Glomerular endothelial cell (primary cell): ENCODE measurements at regions not wholly inside any gene's neighbourhood (a gene's known extent, or its start where the extent isn't known, plus 50 kb on each side); places are given as distances from the start of the nearest gene placed in this dataset.
"Not testable (repeated sequence)": the region's sequence is repeated elsewhere in the genome, so short reads cannot be mapped to it uniquely, and the experiment has no call there.

Experiments
- DNase-seq: peaks from one replicate; pipeline ENCODE4 v3.0.0-alpha.2; 2011; ENCODE audit warnings: low read depth, low spot score; ENCODE audit errors: extremely low read depth

- no peak for DNase-seq
Observed at GRCh38 chr9:117936185-117937130, 232.3 kb downstream of the TLR4 start.

GRCh38 chr9:117938086-117938485 lies 233.9 kb downstream of the TLR4 start:
- no peak for DNase-seq

DNA sequence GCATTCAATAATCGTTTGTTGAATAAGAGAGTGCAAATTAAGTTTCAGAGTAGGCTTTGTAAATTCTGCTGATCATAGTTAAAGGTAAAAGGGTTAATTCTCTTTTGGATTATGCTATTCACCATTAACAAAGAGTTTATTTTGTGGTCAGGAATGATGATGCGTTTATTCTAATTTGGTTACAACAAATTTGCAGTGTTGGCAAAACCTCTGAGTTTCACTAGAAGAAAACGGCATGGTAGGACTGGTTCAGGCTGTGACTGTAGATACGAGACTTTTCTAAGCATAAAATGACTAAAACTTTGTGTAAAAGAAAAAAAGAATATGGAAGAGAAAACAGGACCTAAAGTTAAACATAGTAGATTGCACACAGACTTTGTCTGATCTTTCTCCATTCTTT lies 234.7 kb downstream of the TLR4 start:
- no peak for DNase-seq

- not testable (repeated sequence) for DNase-seq
Observed at GRCh38 chr9:117944750-117945149, 240.5 kb downstream of the TLR4 start.

DNA sequence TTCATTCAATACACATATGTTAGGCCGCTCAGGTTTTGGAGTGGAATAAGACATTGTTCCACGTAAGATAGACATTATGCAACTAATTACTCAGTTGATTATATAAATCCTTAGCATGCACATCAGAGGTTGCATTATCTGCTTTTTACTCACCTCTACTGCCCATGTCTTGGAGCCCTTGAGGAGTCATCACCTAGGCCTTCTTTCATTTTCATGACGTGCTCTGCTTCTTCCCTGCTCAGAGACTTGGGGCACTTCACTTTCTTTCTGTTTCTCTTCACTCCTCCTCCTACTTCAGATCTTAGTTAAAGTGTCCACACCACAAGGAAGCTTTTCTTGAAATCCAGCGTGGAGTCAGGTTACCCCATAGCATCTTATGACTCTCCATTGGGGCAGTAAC lies 241.1 kb downstream of the TLR4 start:
- no peak for DNase-seq

DNA sequence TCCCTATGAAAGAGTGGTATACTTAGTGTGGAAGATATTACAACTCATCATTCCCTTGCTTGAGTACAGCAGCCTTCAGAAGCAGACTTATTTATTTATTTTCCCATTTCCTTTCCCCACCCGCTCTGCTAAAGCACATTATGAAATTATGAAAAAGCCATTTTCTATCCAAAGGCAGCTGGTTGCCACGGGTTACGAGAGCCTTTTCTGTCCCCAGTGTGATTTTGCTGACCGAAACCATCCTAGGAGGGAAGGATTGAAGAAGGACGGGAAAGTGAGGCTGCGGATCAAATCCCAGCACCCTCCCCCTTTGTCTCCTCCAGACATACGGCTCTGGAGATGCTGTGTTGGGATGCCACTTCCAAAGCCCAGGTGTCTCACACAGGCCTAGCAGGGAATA lies 246.9 kb downstream of the TLR4 start:
- DNase-seq = no peak

GRCh38 chr9:117952581-117952980 lies 248.4 kb downstream of the TLR4 start:
- no peak for DNase-seq

GRCh38 chr9:117957267-117957666 lies 253.1 kb downstream of the TLR4 start:
- DNase-seq = no peak

DNA sequence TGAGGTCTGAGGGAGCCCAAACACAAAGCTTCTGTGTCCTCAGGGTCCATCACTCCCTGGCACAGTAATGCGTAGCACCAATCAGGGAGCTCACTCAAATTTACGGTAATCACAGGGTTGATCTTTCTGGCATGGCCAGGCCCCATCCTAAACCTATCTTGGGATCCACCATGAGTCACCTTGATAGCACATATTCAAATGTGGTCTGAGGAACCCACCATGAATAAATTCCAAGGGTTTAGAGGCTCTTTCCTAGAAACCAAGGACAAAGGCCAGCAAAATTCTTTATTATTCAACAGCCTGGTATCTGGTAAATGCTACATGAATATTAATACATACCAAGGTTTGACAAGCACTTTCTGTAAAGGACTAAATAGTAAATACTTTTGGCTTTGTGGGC lies 254.5 kb downstream of the TLR4 start:
- no peak for DNase-seq

DNA sequence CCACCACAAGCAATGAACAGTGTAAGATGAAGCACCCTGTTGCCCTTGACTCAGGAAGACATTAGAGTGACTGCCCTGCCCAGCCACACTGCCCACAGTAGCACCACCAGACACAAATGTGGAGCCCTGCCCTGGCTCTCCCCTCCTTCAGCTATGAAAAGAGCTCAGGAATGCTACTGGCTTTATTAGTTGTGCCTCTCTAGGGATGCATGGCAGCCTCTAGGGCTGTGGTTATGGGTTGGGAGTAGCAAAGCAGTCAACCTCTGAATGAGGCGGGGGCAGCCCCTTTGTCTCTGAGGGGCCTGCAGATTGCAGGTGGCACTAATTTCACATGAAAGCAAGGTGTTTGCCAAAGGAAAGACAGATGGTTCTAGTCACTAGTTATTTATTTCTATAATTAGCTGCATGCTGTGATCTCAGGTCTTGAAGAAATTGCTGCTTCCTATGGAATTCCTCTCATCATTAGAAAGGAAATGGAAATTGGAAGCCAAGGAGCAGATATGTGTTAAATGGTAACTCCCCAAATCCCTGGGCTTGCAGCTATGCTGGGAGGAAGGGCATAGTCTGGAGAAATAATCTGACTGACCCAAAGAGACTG lies 259.4 kb downstream of the TLR4 start:
- no peak for DNase-seq

- DNase-seq = no peak
Observed at GRCh38 chr9:117970276-117971050, 266.3 kb downstream of the TLR4 start.

- no peak for DNase-seq
Observed at GRCh38 chr9:117974108-117974507, 269.9 kb downstream of the TLR4 start.

DNA sequence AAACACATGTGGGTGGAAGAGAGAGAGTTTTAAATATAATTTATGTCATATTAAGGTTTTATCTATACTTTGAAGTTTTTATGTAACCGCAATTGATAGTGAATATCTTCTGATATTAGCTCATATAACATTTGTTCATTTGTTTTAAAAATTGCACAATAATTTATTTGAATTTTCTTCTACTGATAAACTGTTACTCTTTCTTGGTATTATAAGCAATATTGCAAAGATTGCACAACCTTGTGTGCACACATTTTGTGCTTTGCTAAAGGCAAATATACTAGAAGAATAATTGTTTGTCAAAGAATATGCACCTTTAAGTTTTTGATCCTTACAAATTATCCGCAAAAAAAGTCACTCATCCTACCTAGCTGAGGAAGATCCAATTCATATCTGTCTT lies 275.7 kb downstream of the TLR4 start:
- DNase-seq = no peak

DNA sequence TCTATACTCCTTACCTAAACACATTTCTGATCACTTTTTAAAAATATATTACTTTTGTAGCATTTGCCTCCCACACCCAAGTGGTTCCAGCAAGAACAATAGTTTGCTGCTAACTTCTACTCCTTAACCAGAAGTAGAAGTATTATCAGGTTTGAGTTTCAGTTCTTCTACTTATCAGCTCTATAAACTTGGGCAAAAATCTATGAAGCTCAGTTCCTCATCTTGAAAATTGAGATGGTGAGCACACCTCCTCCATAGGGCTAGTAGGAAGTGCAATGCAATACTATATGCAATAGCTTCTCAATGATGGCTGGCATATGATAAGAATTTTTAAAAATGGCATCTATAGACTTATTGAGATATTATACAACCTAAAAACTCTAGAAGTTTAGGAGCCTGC lies 283.7 kb downstream of the TLR4 start:
- no peak for DNase-seq

GRCh38 chr9:117992006-117992405 lies 287.8 kb downstream of the TLR4 start:
- DNase-seq = no peak

DNA sequence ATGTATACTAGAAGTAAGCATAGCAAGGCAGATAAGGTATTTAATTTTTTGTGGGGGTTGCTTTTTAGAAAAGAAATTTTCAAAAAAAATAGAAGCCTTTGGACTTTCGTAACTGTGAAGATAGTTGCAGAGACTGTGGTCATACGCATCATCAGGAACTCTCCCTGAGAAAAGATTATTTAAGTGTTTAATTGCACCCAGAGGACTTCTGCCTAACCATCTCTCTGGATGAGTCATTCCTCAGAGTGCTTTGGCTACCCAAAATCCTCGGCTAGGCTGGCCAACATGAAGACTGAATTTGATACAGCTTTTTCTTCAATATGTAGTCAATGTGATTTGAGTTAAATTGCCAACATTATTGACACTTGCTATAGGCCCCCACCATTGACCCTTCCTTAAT lies 296.4 kb downstream of the TLR4 start:
- no peak for DNase-seq

GRCh38 chr9:118003240-118003639 lies 299.0 kb downstream of the TLR4 start:
- DNase-seq = no peak

DNA sequence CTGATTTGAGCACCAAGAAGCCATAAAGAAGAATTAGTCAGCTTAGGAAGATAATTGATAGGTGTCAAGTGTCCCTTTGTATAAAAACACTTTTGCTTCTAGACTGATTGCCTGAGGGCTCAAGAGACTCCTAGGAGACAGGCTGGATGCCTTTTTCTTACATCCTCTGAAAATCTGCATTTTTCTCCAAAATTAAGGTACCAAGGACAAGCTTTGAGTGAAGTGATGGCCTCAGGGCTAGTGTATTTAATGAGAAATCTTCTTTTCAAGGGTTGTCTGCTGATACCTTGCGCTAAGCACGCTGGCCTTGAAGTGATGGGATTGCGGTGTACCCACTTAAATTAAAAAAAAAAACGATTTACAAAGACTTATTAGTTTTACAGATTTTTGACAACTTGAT lies 304.0 kb downstream of the TLR4 start:
- no peak for DNase-seq

- DNase-seq = no peak
Observed at GRCh38 chr9:118009614-118010013, 305.4 kb downstream of the TLR4 start.

GRCh38 chr9:118017607-118018122 lies 313.5 kb downstream of the TLR4 start:
- no peak for DNase-seq

- DNase-seq = peak; percentile 18
Observed at GRCh38 chr9:118023644-118024043, 319.4 kb downstream of the TLR4 start.
